SKM-1 treated with dmso at 0.1 percent for 144 hours (cell line): ENCODE measurements at regions not wholly inside any gene's neighbourhood (a gene's known extent, or its start where the extent isn't known, plus 50 kb on each side); places are given as distances from the start of the nearest gene placed in this dataset.
"Not testable (repeated sequence)": the region's sequence is repeated elsewhere in the genome, so short reads cannot be mapped to it uniquely, and the experiment has no call there.

ENCODE experiments used
- DNase-seq: peaks from one replicate; lab custom pipeline; 2025; ENCODE audit not compliant: unreplicated experiment; lab: John Stamatoyannopoulos, UW

GRCh38 chr4:138634915-138635314, 380.7 kb upstream of the NOCT start:
- DNase-seq: peak; percentile 3

GRCh38 chr4:138633580-138633904, 382.0 kb upstream of the NOCT start:
- DNase-seq: no peak

- DNase-seq: no peak
Measured at GRCh38 chr4:138632856-138633579, 382.6 kb upstream of the NOCT start.

- no peak for DNase-seq
Measured at GRCh38 chr4:138630666-138631065, 384.9 kb upstream of the NOCT start.

GRCh38 chr4:138629669-138630068, 385.9 kb upstream of the NOCT start:
- no peak for DNase-seq

GRCh38 chr4:138627096-138627495, 384.9 kb upstream of the SLC7A11 start:
- no peak for DNase-seq

GRCh38 chr4:138622362-138622761, 380.2 kb upstream of the SLC7A11 start:
- not testable (repeated sequence) for DNase-seq

GRCh38 chr4:138616775-138617174, 374.6 kb upstream of the SLC7A11 start:
- no peak for DNase-seq

GRCh38 chr4:138614398-138615142, 372.4 kb upstream of the SLC7A11 start:
- DNase-seq: no peak

GRCh38 chr4:138612428-138612827, 370.3 kb upstream of the SLC7A11 start:
- no peak for DNase-seq

GRCh38 chr4:138611721-138612120, 369.6 kb upstream of the SLC7A11 start:
- no peak for DNase-seq

GRCh38 chr4:138611017-138611416, 368.9 kb upstream of the SLC7A11 start:
- no peak for DNase-seq

GRCh38 chr4:138609943-138610350, 367.8 kb upstream of the SLC7A11 start:
- no peak for DNase-seq

- DNase-seq: no peak
Measured at GRCh38 chr4:138604556-138604955, 362.4 kb upstream of the SLC7A11 start.

- no peak for DNase-seq
Measured at GRCh38 chr4:138602664-138603063, 360.5 kb upstream of the SLC7A11 start.

- no peak for DNase-seq
Measured at GRCh38 chr4:138599965-138600364, 357.8 kb upstream of the SLC7A11 start.

- DNase-seq: no peak
Measured at GRCh38 chr4:138598226-138598625, 356.1 kb upstream of the SLC7A11 start.

GRCh38 chr4:138596896-138597295, 354.7 kb upstream of the SLC7A11 start:
- no peak for DNase-seq

GRCh38 chr4:138595731-138596460, 353.7 kb upstream of the SLC7A11 start:
- no peak for DNase-seq

GRCh38 chr4:138595171-138595570, 353.0 kb upstream of the SLC7A11 start:
- no peak for DNase-seq

GRCh38 chr4:138592796-138593195, 350.6 kb upstream of the SLC7A11 start:
- no peak for DNase-seq

- no peak for DNase-seq
Measured at GRCh38 chr4:138591808-138592207, 349.7 kb upstream of the SLC7A11 start.
